ENCODE measurements at regions not wholly inside any gene's neighbourhood (a gene's known extent, or its start where the extent isn't known, plus 50 kb on each side); places are given as distances from the start of the nearest gene placed in this dataset.

- TF ChIP-seq EZH2 (IDR thresholded peaks at IDR 0.05; ENCODE audit: low read depth, unreplicated experiment) (no peak), CTCF (conservative IDR thresholded peaks at IDR 0.05; ENCODE audit: low read depth in 2 of 2) (no peak), CREB1 (CRISPR knock-in tag; IDR thresholded peaks at IDR 0.05; ENCODE audit: low read depth) (no peak), ETS1 (IDR thresholded peaks at IDR 0.05) (no peak), EZH2phosphoT487 (IDR thresholded peaks at IDR 0.05; ENCODE audit: unreplicated experiment) (no peak), POLR2AphosphoS5 (IDR thresholded peaks at IDR 0.05; ENCODE audit: low read depth) (no peak), REST (IDR thresholded peaks at IDR 0.05; ENCODE audit: unreplicated experiment) (no peak), ZNF331 (CRISPR knock-in tag; IDR thresholded peaks at IDR 0.05; ENCODE audit: low read depth) (no peak), JUNB (IDR thresholded peaks at IDR 0.05; ENCODE audit: unreplicated experiment) (no peak), NANOG (IDR thresholded peaks at IDR 0.05; ENCODE audit: borderline replicate concordance) (no peak), STAT1 (IDR thresholded peaks at IDR 0.05; ENCODE audit: unreplicated experiment) (no peak)
Measured at GRCh38 chr6:80437221-80437620, 330.8 kb downstream of the BCKDHB start.

All from GM23338 (cell line).